ENCODE measurements at regions not wholly inside any gene's neighbourhood (a gene's known extent, or its start where the extent isn't known, plus 50 kb on each side); places are given as distances from the start of the nearest gene placed in this dataset.

GRCh38 chr1:238648751-238649150 is 737.6 kb upstream of the CHRM3 start:
- Mint-ChIP-seq H3K36me3 (ENCODE audit: low read depth) (peaks cover 1% of the 10 kb centered on the region), H3K27ac (ENCODE audit: unreplicated experiment) (peak overlapping the region; percentile 84), H3K27me3 (ENCODE audit: low read depth) (no peaks in the 10 kb centered on the region), H3K4me3 (ENCODE audit: unreplicated experiment) (no peak overlapping the region), H3K4me1 (ENCODE audit: low read depth) (peaks cover 47% of the 10 kb centered on the region), H3K9me3 (ENCODE audit: low read depth) (peaks cover 16% of the 10 kb centered on the region)
- TF ChIP-seq, protein P1, sequence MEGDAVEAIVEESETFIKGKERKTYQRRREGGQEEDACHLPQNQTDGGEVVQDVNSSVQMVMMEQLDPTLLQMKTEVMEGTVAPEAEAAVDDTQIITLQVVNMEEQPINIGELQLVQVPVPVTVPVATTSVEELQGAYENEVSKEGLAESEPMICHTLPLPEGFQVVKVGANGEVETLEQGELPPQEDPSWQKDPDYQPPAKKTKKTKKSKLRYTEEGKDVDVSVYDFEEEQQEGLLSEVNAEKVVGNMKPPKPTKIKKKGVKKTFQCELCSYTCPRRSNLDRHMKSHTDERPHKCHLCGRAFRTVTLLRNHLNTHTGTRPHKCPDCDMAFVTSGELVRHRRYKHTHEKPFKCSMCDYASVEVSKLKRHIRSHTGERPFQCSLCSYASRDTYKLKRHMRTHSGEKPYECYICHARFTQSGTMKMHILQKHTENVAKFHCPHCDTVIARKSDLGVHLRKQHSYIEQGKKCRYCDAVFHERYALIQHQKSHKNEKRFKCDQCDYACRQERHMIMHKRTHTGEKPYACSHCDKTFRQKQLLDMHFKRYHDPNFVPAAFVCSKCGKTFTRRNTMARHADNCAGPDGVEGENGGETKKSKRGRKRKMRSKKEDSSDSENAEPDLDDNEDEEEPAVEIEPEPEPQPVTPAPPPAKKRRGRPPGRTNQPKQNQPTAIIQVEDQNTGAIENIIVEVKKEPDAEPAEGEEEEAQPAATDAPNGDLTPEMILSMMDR (IDR thresholded peaks at IDR 0.05), result no peak
- no peak for DNase-seq (ENCODE audit: low spot score)

GRCh38 chr1:238648296-238648695 is 738.1 kb upstream of the CHRM3 start:
- Mint-ChIP-seq H3K4me1 (ENCODE audit: low read depth) (peaks cover 43% of the 10 kb centered on the region), H3K9me3 (ENCODE audit: low read depth) (peaks cover 16% of the 10 kb centered on the region), H3K27me3 (ENCODE audit: low read depth) (no peaks in the 10 kb centered on the region), H3K36me3 (ENCODE audit: low read depth) (peaks cover 1% of the 10 kb centered on the region), H3K27ac (ENCODE audit: unreplicated experiment) (peak overlapping the region; percentile 84), H3K4me3 (ENCODE audit: unreplicated experiment) (no peak overlapping the region)
- TF ChIP-seq, protein P1 (IDR thresholded peaks at IDR 0.05), result no peak
- DNase-seq (ENCODE audit: low spot score), result no peak

DNA sequence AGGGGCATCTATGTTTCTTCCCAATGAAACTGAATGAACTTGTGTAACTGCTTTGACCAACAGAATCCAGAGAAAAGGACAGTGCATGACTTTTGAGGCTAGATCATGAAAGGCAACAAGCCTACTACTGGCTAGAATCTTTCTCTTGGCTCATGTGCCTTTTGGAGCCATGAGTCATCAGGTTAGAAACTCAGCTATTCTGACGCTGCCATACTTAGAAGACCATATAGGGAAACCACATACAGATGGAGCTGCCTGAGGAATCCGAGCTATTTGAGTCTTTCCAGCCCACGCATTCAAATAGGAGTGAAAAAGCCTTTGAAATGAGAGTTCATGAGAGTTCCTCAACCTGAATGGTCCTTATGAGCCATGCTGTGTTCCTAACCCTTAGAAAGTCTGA is 738.5 kb upstream of the CHRM3 start:
- no peak overlapping the region for H3K4me3 Mint-ChIP-seq (ENCODE audit: unreplicated experiment)
- no peak for DNase-seq (ENCODE audit: low spot score)
- H3K9me3 Mint-ChIP-seq (ENCODE audit: low read depth), result peaks cover 16% of the 10 kb centered on the region
- H3K36me3 Mint-ChIP-seq (ENCODE audit: low read depth), result peaks cover 1% of the 10 kb centered on the region
- peak overlapping the region; percentile 88 for H3K27ac Mint-ChIP-seq (ENCODE audit: unreplicated experiment)
- peaks cover 39% of the 10 kb centered on the region for H3K4me1 Mint-ChIP-seq (ENCODE audit: low read depth)
- TF ChIP-seq, protein P1 (IDR thresholded peaks at IDR 0.05), result no peak
- no peaks in the 10 kb centered on the region for H3K27me3 Mint-ChIP-seq (ENCODE audit: low read depth)

GRCh38 chr1:238642231-238642630 is 744.1 kb upstream of the CHRM3 start:
- no peaks in the 10 kb centered on the region for H3K9me3 Mint-ChIP-seq (ENCODE audit: low read depth)
- H3K4me1 Mint-ChIP-seq (ENCODE audit: low read depth), result peaks cover 10% of the 10 kb centered on the region
- H3K4me3 Mint-ChIP-seq (ENCODE audit: unreplicated experiment), result no peak overlapping the region
- TF ChIP-seq, protein P1 (IDR thresholded peaks at IDR 0.05), result no peak
- no peak overlapping the region for H3K27ac Mint-ChIP-seq (ENCODE audit: unreplicated experiment)
- DNase-seq (ENCODE audit: low spot score), result no peak
- H3K36me3 Mint-ChIP-seq (ENCODE audit: low read depth), result no peaks in the 10 kb centered on the region
- no peaks in the 10 kb centered on the region for H3K27me3 Mint-ChIP-seq (ENCODE audit: low read depth)

GRCh38 chr1:238639861-238640260 is 746.5 kb upstream of the CHRM3 start:
- Mint-ChIP-seq H3K9me3 (ENCODE audit: low read depth) (no peaks in the 10 kb centered on the region), H3K4me1 (ENCODE audit: low read depth) (no peaks in the 10 kb centered on the region), H3K27me3 (ENCODE audit: low read depth) (no peaks in the 10 kb centered on the region), H3K36me3 (ENCODE audit: low read depth) (no peaks in the 10 kb centered on the region), H3K27ac (ENCODE audit: unreplicated experiment) (no peak overlapping the region), H3K4me3 (ENCODE audit: unreplicated experiment) (no peak overlapping the region)
- DNase-seq (ENCODE audit: low spot score), result no peak
- TF ChIP-seq, protein P1 (IDR thresholded peaks at IDR 0.05), result no peak

Measured in chondrocyte (in vitro differentiated cells).